ENCODE measurements at regions not wholly inside any gene's neighbourhood (a gene's known extent, or its start where the extent isn't known, plus 50 kb on each side); places are given as distances from the start of the nearest gene placed in this dataset.

DNA sequence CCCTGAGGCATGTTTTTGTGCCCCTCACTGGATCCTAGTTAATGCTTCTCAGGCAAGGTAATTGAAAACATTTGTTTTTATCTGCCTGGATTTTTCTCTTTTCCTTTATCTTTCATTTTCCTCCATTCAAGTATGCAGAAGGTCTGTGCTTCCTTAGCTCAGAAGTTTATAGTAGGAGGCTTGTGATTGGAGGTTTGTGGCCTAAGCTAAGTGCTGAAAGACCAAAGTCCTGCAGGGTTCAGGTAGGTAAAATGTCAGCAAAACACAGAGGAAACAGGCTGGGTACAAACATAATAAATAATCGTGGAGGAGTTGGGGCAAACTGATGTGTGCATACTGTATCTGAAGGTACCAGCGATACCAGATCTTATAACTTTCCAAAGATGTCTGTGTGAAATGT lies 230.9 kb upstream of the KLF4 start:
- Histone ChIP-seq H4K8ac (ENCODE audit: low read depth, low read length) (no peak overlapping the region), H2BK120ac (ENCODE audit: insufficient read depth, low read length, poor library complexity) (no peak overlapping the region), H3K18ac (ENCODE audit: low read length) (no peak overlapping the region), H3K4me2 (ENCODE audit: low read length) (no peak overlapping the region), H3K23ac (ENCODE audit: low read length) (no peak overlapping the region), H3K14ac (ENCODE audit: low read length) (no peak overlapping the region), H3K79me1 (ENCODE audit: low read length) (no peaks in the 10 kb centered on the region), H4K12ac (ENCODE audit: low read depth, low read length) (no peak overlapping the region), H3K36me3 (ENCODE audit: control insufficient read depth in 1 of 2, insufficient read depth in 2 of 2, low read length in 2 of 2) (no peaks in the 10 kb centered on the region), H3K27ac (ENCODE audit: low read depth, low read length) (no peak overlapping the region), H2AK5ac (ENCODE audit: low read length) (no peak overlapping the region), H3K4ac (ENCODE audit: low read depth, low read length) (no peak overlapping the region), H2BK5ac (ENCODE audit: low read depth, low read length, poor library complexity) (no peak overlapping the region), H3K4me1 (ENCODE audit: control insufficient read depth in 1 of 2, insufficient read depth in 2 of 2, low read length in 2 of 2) (no peaks in the 10 kb centered on the region), H3K27me3 (ENCODE audit: insufficient read depth, low read length) (no peaks in the 10 kb centered on the region), H2AFZ (ENCODE audit: insufficient read depth, low read length, poor library complexity) (no peak overlapping the region), H3K9me3 (ENCODE audit: insufficient read depth, low read depth, low read length) (peaks cover 1% of the 10 kb centered on the region), H2BK12ac (ENCODE audit: low read length) (no peak overlapping the region), H4K91ac (ENCODE audit: low read depth, low read length) (no peak overlapping the region), H3K9ac (ENCODE audit: low read length) (no peak overlapping the region), H3K4me3 (ENCODE audit: low read depth, low read length) (no peak overlapping the region), H3K79me2 (ENCODE audit: control insufficient read depth, insufficient read depth, low read length, poor library complexity) (no peaks in the 10 kb centered on the region)
- WGBS (ENCODE audit: extremely low coverage, insufficient coverage, insufficient read length), result no CpG with 5 or more reads among the region's 2 CpGs
- no peak for DNase-seq

GRCh38 chr9:107717529-107718314 lies 228.2 kb upstream of the KLF4 start:
- H2BK5ac ChIP-seq (ENCODE audit: low read depth, low read length, poor library complexity), result no peak overlapping the region
- no peak overlapping the region for H4K91ac ChIP-seq (ENCODE audit: low read depth, low read length)
- H3K79me1 ChIP-seq (ENCODE audit: low read length), result no peaks in the 10 kb centered on the region
- no peak overlapping the region for H4K12ac ChIP-seq (ENCODE audit: low read depth, low read length)
- no peaks in the 10 kb centered on the region for H3K79me2 ChIP-seq (ENCODE audit: control insufficient read depth, insufficient read depth, low read length, poor library complexity)
- no peak overlapping the region for H3K4ac ChIP-seq (ENCODE audit: low read depth, low read length)
- no peak overlapping the region for H4K8ac ChIP-seq (ENCODE audit: low read depth, low read length)
- no peak overlapping the region for H2BK120ac ChIP-seq (ENCODE audit: insufficient read depth, low read length, poor library complexity)
- no peak overlapping the region for H2AK5ac ChIP-seq (ENCODE audit: low read length)
- H2BK12ac ChIP-seq (ENCODE audit: low read length), result no peak overlapping the region
- no peaks in the 10 kb centered on the region for H3K4me1 ChIP-seq (ENCODE audit: control insufficient read depth in 1 of 2, insufficient read depth in 2 of 2, low read length in 2 of 2)
- H3K9ac ChIP-seq (ENCODE audit: low read length), result no peak overlapping the region
- H3K4me3 ChIP-seq (ENCODE audit: low read depth, low read length), result no peak overlapping the region
- no peaks in the 10 kb centered on the region for H3K27me3 ChIP-seq (ENCODE audit: insufficient read depth, low read length)
- no peaks in the 10 kb centered on the region for H3K36me3 ChIP-seq (ENCODE audit: control insufficient read depth in 1 of 2, insufficient read depth in 2 of 2, low read length in 2 of 2)
- H3K14ac ChIP-seq (ENCODE audit: low read length), result no peak overlapping the region
- no peak overlapping the region for H2AFZ ChIP-seq (ENCODE audit: insufficient read depth, low read length, poor library complexity)
- no peak overlapping the region for H3K27ac ChIP-seq (ENCODE audit: low read depth, low read length)
- H3K9me3 ChIP-seq (ENCODE audit: insufficient read depth, low read depth, low read length), result peaks cover 1% of the 10 kb centered on the region
- DNase-seq, result no peak
- H3K4me2 ChIP-seq (ENCODE audit: low read length), result no peak overlapping the region
- no peak overlapping the region for H3K23ac ChIP-seq (ENCODE audit: low read length)
- no CpG with 5 or more reads among the region's 9 CpGs for WGBS (ENCODE audit: extremely low coverage, insufficient coverage, insufficient read length)
- H3K18ac ChIP-seq (ENCODE audit: low read length), result no peak overlapping the region

DNA sequence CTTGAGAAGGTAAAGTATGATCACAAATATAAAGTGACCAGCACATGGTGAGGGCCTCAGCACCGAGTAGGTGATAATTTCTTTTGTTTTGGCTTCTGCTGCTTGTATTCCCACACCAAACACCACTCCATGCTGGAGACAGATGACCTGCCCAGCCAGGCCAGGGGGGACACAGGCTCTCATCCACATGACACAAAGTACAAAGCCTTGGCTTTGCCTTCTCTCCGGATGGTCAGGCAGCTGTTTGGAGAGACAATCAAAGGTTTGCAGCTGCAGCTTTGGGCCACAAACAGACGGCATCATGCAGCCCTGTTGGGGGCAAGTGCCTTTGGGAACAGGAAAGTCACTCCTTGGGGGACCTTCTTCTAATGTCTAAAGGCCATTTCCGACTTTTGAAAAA lies 226.2 kb upstream of the KLF4 start:
- no peak for DNase-seq

GRCh38 chr9:107713470-107713869 lies 223.9 kb upstream of the KLF4 start:
- Histone ChIP-seq H3K4me2 (ENCODE audit: low read length) (no peak overlapping the region), H4K8ac (ENCODE audit: low read depth, low read length) (no peak overlapping the region), H3K36me3 (ENCODE audit: control insufficient read depth in 1 of 2, insufficient read depth in 2 of 2, low read length in 2 of 2) (no peaks in the 10 kb centered on the region), H3K4me3 (ENCODE audit: low read depth, low read length) (no peak overlapping the region), H3K79me2 (ENCODE audit: control insufficient read depth, insufficient read depth, low read length, poor library complexity) (no peaks in the 10 kb centered on the region), H3K27me3 (ENCODE audit: insufficient read depth, low read length) (no peaks in the 10 kb centered on the region), H4K12ac (ENCODE audit: low read depth, low read length) (no peak overlapping the region), H3K4me1 (ENCODE audit: control insufficient read depth in 1 of 2, insufficient read depth in 2 of 2, low read length in 2 of 2) (no peaks in the 10 kb centered on the region), H3K27ac (ENCODE audit: low read depth, low read length) (no peak overlapping the region), H2BK12ac (ENCODE audit: low read length) (no peak overlapping the region), H3K23ac (ENCODE audit: low read length) (no peak overlapping the region), H2AFZ (ENCODE audit: insufficient read depth, low read length, poor library complexity) (no peak overlapping the region), H3K9ac (ENCODE audit: low read length) (no peak overlapping the region), H3K9me3 (ENCODE audit: insufficient read depth, low read depth, low read length) (no peaks in the 10 kb centered on the region), H2BK120ac (ENCODE audit: insufficient read depth, low read length, poor library complexity) (no peak overlapping the region), H2AK5ac (ENCODE audit: low read length) (no peak overlapping the region), H3K14ac (ENCODE audit: low read length) (no peak overlapping the region), H4K91ac (ENCODE audit: low read depth, low read length) (no peak overlapping the region), H2BK5ac (ENCODE audit: low read depth, low read length, poor library complexity) (no peak overlapping the region), H3K79me1 (ENCODE audit: low read length) (no peaks in the 10 kb centered on the region), H3K18ac (ENCODE audit: low read length) (no peak overlapping the region), H3K4ac (ENCODE audit: low read depth, low read length) (no peak overlapping the region)
- DNase-seq, result no peak
- no CpG with 5 or more reads among the region's 4 CpGs for WGBS (ENCODE audit: extremely low coverage, insufficient coverage, insufficient read length)

More for the DNA sequence above, 226.2 kb upstream of the KLF4 start:
- Histone ChIP-seq H3K79me1 (ENCODE audit: low read length) (no peaks in the 10 kb centered on the region), H2BK12ac (ENCODE audit: low read length) (no peak overlapping the region), H3K23ac (ENCODE audit: low read length) (no peak overlapping the region), H4K8ac (ENCODE audit: low read depth, low read length) (no peak overlapping the region), H3K27me3 (ENCODE audit: insufficient read depth, low read length) (no peaks in the 10 kb centered on the region), H3K4ac (ENCODE audit: low read depth, low read length) (no peak overlapping the region), H2BK120ac (ENCODE audit: insufficient read depth, low read length, poor library complexity) (no peak overlapping the region), H3K36me3 (ENCODE audit: control insufficient read depth in 1 of 2, insufficient read depth in 2 of 2, low read length in 2 of 2) (no peaks in the 10 kb centered on the region), H3K4me1 (ENCODE audit: control insufficient read depth in 1 of 2, insufficient read depth in 2 of 2, low read length in 2 of 2) (no peaks in the 10 kb centered on the region), H2BK5ac (ENCODE audit: low read depth, low read length, poor library complexity) (no peak overlapping the region), H3K4me2 (ENCODE audit: low read length) (no peak overlapping the region), H3K4me3 (ENCODE audit: low read depth, low read length) (no peak overlapping the region), H4K12ac (ENCODE audit: low read depth, low read length) (no peak overlapping the region), H3K27ac (ENCODE audit: low read depth, low read length) (no peak overlapping the region), H3K79me2 (ENCODE audit: control insufficient read depth, insufficient read depth, low read length, poor library complexity) (no peaks in the 10 kb centered on the region), H3K9me3 (ENCODE audit: insufficient read depth, low read depth, low read length) (no peaks in the 10 kb centered on the region), H3K14ac (ENCODE audit: low read length) (no peak overlapping the region), H4K91ac (ENCODE audit: low read depth, low read length) (no peak overlapping the region), H2AK5ac (ENCODE audit: low read length) (no peak overlapping the region), H3K9ac (ENCODE audit: low read length) (no peak overlapping the region), H2AFZ (ENCODE audit: insufficient read depth, low read length, poor library complexity) (no peak overlapping the region), H3K18ac (ENCODE audit: low read length) (no peak overlapping the region)
- no CpG with 5 or more reads among the region's 4 CpGs for WGBS (ENCODE audit: extremely low coverage, insufficient coverage, insufficient read length)
